ENCODE measurements at regions not wholly inside any gene's neighbourhood (a gene's known extent, or its start where the extent isn't known, plus 50 kb on each side); places are given as distances from the start of the nearest gene placed in this dataset.

- TF ChIP-seq CTCF (conservative IDR thresholded peaks at IDR 0.05) (no peak), EZH2 (IDR thresholded peaks at IDR 0.05; ENCODE audit: low read depth) (no peak)
Observed at GRCh38 chrX:117838581-117839331, 277.9 kb downstream of the KLHL13 start.
